NCI-H2196 (cell line): ENCODE measurements at regions not wholly inside any gene's neighbourhood (a gene's known extent, or its start where the extent isn't known, plus 50 kb on each side); places are given as distances from the start of the nearest gene placed in this dataset.

Source experiments
- DNase-seq: peaks from one replicate; lab custom pipeline; 2025; ENCODE audit not compliant: unreplicated experiment; lab: John Stamatoyannopoulos, UW

DNA sequence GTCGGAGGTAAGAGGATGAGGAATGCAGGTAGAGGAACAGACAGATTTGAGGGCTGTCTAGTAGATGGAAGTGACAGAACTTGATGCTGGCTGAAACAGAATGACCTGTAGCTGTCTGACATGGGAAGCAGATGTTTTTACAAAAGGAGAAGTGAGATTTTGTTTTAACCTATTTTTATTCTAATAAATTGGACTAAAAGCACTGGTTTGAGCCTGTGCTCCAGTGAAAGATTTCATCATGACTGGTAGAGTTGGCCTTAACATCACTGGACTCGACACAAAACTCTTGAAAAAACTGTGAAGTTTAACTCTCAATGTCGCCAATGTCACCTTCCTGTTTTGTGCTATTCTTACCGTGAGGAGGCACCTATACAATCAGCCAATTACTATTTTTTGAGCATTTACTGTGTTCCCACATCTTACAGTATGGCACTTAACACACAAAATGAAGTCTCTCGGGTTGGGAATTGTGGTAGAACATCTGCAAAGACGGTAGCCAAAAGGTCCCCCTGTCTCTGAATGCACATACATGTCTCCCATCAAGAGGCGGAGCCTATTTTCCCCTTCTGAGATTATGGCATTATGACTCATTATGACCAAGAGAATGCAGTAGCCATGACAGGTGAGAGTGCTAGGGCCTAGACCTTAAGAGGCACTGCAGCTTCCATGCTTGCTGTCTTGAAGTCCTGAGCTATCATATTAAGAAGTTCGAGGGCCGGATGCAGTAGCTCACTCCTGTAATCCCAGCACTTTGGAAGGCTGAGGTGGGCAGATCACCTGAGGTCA, 93.2 kb downstream of the FOXF2 start:
- no peak for DNase-seq

DNA sequence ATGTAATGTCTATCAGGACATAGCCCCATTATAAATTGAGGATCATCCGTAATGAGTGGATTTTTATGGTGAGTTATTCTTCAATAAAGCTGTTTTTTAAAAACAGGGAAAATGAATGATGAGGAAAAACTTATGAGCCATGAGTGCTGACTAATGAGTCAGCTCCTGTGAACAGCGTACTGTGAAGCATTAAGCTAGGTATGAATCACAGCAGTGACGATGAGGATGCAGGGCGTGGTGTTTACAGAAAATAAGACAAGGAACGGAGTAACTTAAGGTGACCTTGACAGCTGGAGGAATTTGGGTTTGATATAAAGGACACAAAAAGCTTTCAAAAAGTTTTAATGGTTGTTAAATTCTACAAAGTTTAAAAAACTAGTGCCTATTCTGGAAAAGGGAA, 96.3 kb downstream of the FOXF2 start:
- DNase-seq = no peak

GRCh38 chr6:1486387-1486786, 97.0 kb downstream of the FOXF2 start:
- DNase-seq = no peak

DNA sequence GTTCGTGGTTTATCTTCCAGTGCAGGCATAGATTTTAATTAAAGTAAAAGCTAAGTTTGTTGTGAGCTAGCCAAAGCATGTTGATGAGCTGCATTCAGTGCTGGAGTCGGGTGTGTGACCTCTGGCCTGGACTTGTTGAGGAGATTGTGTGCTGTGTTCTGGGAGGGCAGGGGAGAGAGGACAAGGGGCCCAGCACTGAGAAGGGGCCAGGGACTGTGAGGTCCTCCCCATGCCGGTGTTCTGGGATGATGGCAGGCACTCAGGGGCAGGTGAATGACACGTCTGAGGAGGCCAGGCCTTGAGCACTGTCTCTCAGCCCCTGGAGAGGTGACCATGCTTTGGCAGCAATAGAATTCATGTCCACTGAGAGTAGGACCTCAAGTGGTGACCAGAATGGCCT, 97.9 kb downstream of the FOXF2 start:
- no peak for DNase-seq

- DNase-seq = no peak
Observed at GRCh38 chr6:1491025-1491424, 101.6 kb downstream of the FOXF2 start.

DNA sequence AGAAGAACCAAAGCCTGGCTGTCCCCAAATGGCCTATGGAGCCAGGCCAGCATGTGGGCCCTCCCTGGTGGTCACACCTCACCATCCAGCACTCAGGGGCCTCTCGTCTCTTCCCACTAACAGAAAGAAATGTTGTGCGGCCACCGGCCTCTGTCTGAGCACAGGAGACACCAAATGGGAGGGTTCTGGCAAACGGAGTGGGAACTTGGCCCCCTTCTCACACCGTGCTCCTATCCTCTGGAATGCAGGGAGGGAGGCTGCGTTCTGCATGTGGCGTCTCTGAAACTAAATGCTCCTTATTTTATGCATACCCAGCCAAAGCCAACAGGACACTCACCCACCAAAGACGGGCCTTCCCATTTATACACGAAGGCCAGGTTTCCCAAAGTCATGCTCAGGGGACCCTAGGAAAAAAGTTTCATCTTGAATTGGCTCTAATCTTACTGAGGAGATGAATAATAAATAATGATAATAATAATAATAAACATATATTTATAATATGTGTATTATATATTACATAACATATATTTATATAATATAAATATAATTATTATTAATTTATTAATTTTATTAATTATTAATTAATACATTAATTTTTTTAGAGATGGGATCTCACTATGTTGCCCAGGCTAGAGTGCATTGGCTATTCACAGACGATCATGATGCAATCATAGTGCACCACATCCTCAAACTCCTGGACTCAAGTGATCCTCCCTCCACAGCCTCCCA, 102.4 kb downstream of the FOXF2 start:
- no peak for DNase-seq

- DNase-seq = no peak
Observed at GRCh38 chr6:1494671-1495070, 105.3 kb downstream of the FOXF2 start.

DNA sequence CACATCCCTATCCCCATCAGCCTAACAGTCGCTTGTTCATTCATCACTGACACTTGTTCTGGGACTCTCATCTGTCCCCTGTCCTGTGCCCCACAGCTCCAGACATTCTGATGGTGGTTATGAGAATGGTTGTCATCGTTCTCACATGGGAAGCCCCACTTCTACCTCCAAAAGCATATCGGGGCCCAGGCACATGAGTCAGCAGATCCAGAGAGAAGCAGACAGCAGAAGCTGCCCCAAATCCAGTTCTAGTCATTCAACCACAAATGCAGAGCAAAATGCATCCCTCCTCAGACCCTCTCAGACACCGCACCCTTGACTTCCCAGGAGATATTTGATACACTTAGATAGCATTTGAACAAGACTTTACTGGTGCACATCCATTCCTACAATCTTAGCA, 106.0 kb downstream of the FOXF2 start:
- DNase-seq = no peak

GRCh38 chr6:1496092-1496491, 106.7 kb downstream of the FOXF2 start:
- no peak for DNase-seq

- no peak for DNase-seq
Observed at GRCh38 chr6:1496836-1497760, 107.7 kb downstream of the FOXF2 start.

- no peak for DNase-seq
Observed at GRCh38 chr6:1497761-1498105, 108.4 kb downstream of the FOXF2 start.

- no peak for DNase-seq
Observed at GRCh38 chr6:1498491-1499113, 109.2 kb downstream of the FOXF2 start.

DNA sequence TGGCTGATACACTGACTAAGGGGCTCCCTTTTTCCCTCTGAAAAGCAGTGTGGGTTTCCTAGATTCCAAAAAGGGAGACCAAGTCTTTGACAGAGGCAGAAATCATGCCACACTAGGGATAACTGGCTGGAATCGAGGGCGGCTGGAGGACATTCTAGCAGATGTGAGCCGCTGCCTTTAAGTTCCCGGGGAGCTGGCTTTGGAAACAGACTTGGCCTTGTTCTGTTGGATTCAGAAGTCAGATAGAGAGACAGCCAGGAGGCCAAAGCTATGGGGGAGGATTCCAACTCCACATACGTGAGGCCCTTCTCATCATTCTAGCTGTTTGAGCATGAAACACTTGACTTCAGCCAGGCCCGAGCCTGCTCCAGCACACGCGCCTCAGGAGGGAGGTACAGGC, 109.9 kb upstream of the FOXC1 start:
- DNase-seq = no peak

- DNase-seq = no peak
Observed at GRCh38 chr6:1500913-1501312, 108.8 kb upstream of the FOXC1 start.

- DNase-seq = no peak
Observed at GRCh38 chr6:1502041-1502440, 107.7 kb upstream of the FOXC1 start.

DNA sequence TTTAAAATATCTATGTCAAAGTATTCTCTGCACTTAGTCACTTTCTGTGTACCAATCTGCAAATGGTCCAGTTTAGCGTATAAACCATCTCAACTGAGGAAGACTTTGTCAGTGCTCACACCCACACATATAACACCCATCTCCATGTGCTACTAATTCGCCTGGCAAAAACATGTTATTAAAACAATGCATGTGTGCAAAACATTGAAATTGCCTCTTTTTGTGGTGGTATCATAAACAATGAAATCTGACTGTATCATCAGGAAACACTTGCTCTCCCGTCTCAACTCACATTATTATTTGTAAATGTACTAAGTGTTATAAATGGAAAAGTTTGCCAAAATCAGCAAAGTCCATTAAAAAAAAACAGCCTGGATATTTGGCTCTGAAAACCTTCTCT, 105.9 kb upstream of the FOXC1 start:
- DNase-seq = no peak

DNA sequence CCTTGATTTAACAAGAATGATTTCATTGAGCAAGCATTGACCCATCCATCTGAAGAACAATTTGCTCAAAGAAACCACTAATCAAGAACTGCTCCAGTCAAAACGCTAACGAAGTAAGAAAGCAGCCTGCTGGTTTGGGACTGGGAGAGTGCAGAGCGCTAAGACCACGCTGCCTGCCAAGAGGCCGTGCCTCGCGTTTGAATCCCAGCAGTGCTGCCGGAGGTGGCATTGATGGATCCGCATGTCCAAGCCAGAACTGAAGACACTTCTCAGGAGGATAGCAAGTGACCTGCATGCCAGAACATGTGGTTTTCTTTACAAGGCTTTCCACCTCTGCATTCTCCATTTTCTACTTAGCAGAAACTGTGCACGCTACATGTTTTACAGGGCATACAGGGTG, 105.2 kb upstream of the FOXC1 start:
- no peak for DNase-seq

GRCh38 chr6:1507251-1507650, 102.5 kb upstream of the FOXC1 start:
- no peak for DNase-seq

- no peak for DNase-seq
Observed at GRCh38 chr6:1509241-1509640, 100.5 kb upstream of the FOXC1 start.

- no peak for DNase-seq
Observed at GRCh38 chr6:1510239-1510638, 99.5 kb upstream of the FOXC1 start.

GRCh38 chr6:1513215-1513780, 96.4 kb upstream of the FOXC1 start:
- DNase-seq = no peak
